HEK293T (cell line): ENCODE measurements at regions not wholly inside any gene's neighbourhood (a gene's known extent, or its start where the extent isn't known, plus 50 kb on each side); places are given as distances from the start of the nearest gene placed in this dataset.

Experiments used
- CTCF ChIA-PET: fragments of 350-600 bp; formaldehyde crosslinking; extraction: SDS; loops from one replicate; lab custom pipeline; 2021; ENCODE audit warnings: antibody characterized with exemption, inconsistent platforms; lab: Yijun Ruan, JAX
- POLR2A ChIA-PET: fragments of 350-600 bp; formaldehyde crosslinking; extraction: SDS; loops from one replicate; lab custom pipeline; 2020; ENCODE audit warnings: antibody characterized with exemption, inconsistent platforms; lab: Yijun Ruan, JAX
- DNase-seq: peaks from one replicate; pipeline ENCODE4 v3.0.0; 2012; ENCODE audit warnings: mixed read lengths; ENCODE audit errors: extremely low spot score
- ARNT ChIP-seq: fragments of 450-650 bp; IDR thresholded peaks from 2 replicates; pipeline ENCODE4 v1.6.1; 2017; ENCODE audit warnings: mild to moderate bottlenecking
- BHLHE40 ChIP-seq: fragments of 450-650 bp; IDR thresholded peaks from 2 replicates; pipeline ENCODE4 v1.6.1; 2016; ENCODE audit warnings: mild to moderate bottlenecking, moderate library complexity, borderline replicate concordance
- CTBP1 ChIP-seq: fragments of 450-650 bp; IDR thresholded peaks from 2 replicates; pipeline ENCODE4 v1.6.1; 2016; ENCODE audit warnings: borderline replicate concordance
- ELF4 ChIP-seq: fragments of 450-650 bp; IDR thresholded peaks from 2 replicates; pipeline ENCODE4 v1.6.1; 2017; ENCODE audit warnings: antibody characterized with exemption
- FOXA1 ChIP-seq: fragments of 450-650 bp; IDR thresholded peaks from 2 replicates; pipeline ENCODE4 v1.6.1; 2016; ENCODE audit warnings: mild to moderate bottlenecking
- FOXK2 ChIP-seq: fragments of 450-650 bp; IDR thresholded peaks from 2 replicates; pipeline ENCODE4 v1.6.1; 2016; ENCODE audit warnings: mild to moderate bottlenecking
- FOXM1 ChIP-seq: fragments of 450-650 bp; IDR thresholded peaks from 2 replicates; pipeline ENCODE4 v1.6.1; 2017; ENCODE audit warnings: mild to moderate bottlenecking, borderline replicate concordance
- HDGF ChIP-seq: fragments of 450-650 bp; IDR thresholded peaks from 2 replicates; pipeline ENCODE4 v1.6.1; 2017; ENCODE audit warnings: antibody characterized with exemption, borderline replicate concordance
- L3MBTL2 ChIP-seq: fragments of 450-650 bp; conservative IDR thresholded peaks from 2 replicates; pipeline ENCODE4 v1.6.1; 2016; ENCODE audit warnings: mild to moderate bottlenecking
- LEF1 ChIP-seq: fragments of 450-650 bp; IDR thresholded peaks from 2 replicates; pipeline ENCODE4 v1.6.1; 2017; ENCODE audit warnings: mild to moderate bottlenecking, borderline replicate concordance
- NFRKB ChIP-seq: fragments of 450-650 bp; IDR thresholded peaks from 2 replicates; pipeline ENCODE4 v1.6.1; 2016; ENCODE audit warnings: mild to moderate bottlenecking, moderate library complexity
- PKNOX1 ChIP-seq: fragments of 450-650 bp; IDR thresholded peaks from 2 replicates; pipeline ENCODE4 v1.6.1; 2016
- SP1 ChIP-seq: fragments of 450-650 bp; IDR thresholded peaks from 2 replicates; pipeline ENCODE4 v1.6.1; 2017
- SUZ12 ChIP-seq: fragments of 450-650 bp; IDR thresholded peaks from 2 replicates; pipeline ENCODE4 v1.6.1; 2016; ENCODE audit warnings: mild to moderate bottlenecking
- TARDBP ChIP-seq: fragments of 450-650 bp; IDR thresholded peaks from 2 replicates; pipeline ENCODE4 v1.6.1; 2016
- ZNF384 ChIP-seq: fragments of 450-650 bp; IDR thresholded peaks from 2 replicates; pipeline ENCODE4 v1.6.1; 2016

- TF ChIP-seq LEF1 (no peak), ELF4 (no peak)
- CTCF ChIA-PET: no interaction called here
- DNase-seq: no peak
- POLR2A ChIA-PET: no interaction called here
Measured at GRCh38 chr13:100860866-100861265, 186.3 kb upstream of the TMTC4 start.

- ChIA-PET POLR2A (no interaction called here), CTCF (no interaction called here)
- TF ChIP-seq SUZ12 (no peak), FOXA1 (no peak), HDGF (no peak)
- no peak for DNase-seq
Measured at GRCh38 chr13:100859861-100860260, 185.3 kb upstream of the TMTC4 start.

- ChIA-PET CTCF (no interaction called here), POLR2A (no interaction called here)
- TF ChIP-seq ELF4: no peak
- TF ChIP-seq TARDBP: no peak
- no peak for TF ChIP-seq FOXK2
- no peak for TF ChIP-seq HDGF
- no peak for TF ChIP-seq ZNF384
- no peak for TF ChIP-seq L3MBTL2
- TF ChIP-seq BHLHE40: no peak
- no peak for TF ChIP-seq PKNOX1
- TF ChIP-seq FOXA1: no peak
- no peak for TF ChIP-seq LEF1
- no peak for TF ChIP-seq FOXM1
- no peak for TF ChIP-seq SP1
- no peak for TF ChIP-seq NFRKB
- DNase-seq: no peak
Measured at GRCh38 chr13:100855151-100855550, 180.6 kb upstream of the TMTC4 start.

GRCh38 chr13:100854006-100854405 lies 179.4 kb upstream of the TMTC4 start:
- no peak for DNase-seq
- POLR2A ChIA-PET: no interaction called here
- TF ChIP-seq SP1 (no peak), BHLHE40 (no peak), FOXK2 (no peak)
- CTCF ChIA-PET: no interaction called here

GRCh38 chr13:100853434-100853833 lies 178.8 kb upstream of the TMTC4 start:
- TF ChIP-seq SUZ12: no peak
- TF ChIP-seq ELF4: no peak
- no peak for TF ChIP-seq HDGF
- TF ChIP-seq ARNT: no peak
- TF ChIP-seq SP1: no peak
- TF ChIP-seq FOXA1: no peak
- ChIA-PET POLR2A (no interaction called here), CTCF (no interaction called here)
- DNase-seq: no peak

- ChIA-PET POLR2A (no interaction called here), CTCF (no interaction called here)
- TF ChIP-seq ARNT (no peak), TARDBP (no peak), FOXM1 (no peak), ZNF384 (no peak)
- no peak for DNase-seq
Measured at GRCh38 chr13:100852146-100852545, 177.6 kb upstream of the TMTC4 start.

GRCh38 chr13:100848304-100848703 lies 173.7 kb upstream of the TMTC4 start:
- DNase-seq: no peak
- POLR2A ChIA-PET: no interaction called here
- CTCF ChIA-PET: no interaction called here
- TF ChIP-seq ZNF384: no peak
- TF ChIP-seq CTBP1: no peak
- TF ChIP-seq FOXK2: no peak
- TF ChIP-seq ARNT: no peak
- TF ChIP-seq L3MBTL2: no peak
- TF ChIP-seq ELF4: no peak
- TF ChIP-seq PKNOX1: no peak
- TF ChIP-seq SP1: no peak
- TF ChIP-seq HDGF: no peak
- TF ChIP-seq FOXA1: no peak
- no peak for TF ChIP-seq SUZ12
- TF ChIP-seq BHLHE40: no peak
- no peak for TF ChIP-seq NFRKB
- TF ChIP-seq FOXM1: no peak

- CTCF ChIA-PET: interaction anchor here (0.5 kb wide), 1 partner anchor 47 kb away, joined by 4 read pairs; no protein-coding TSS in a partner anchor
- POLR2A ChIA-PET: no interaction called here
- DNase-seq: no peak
- TF ChIP-seq ELF4: no peak
Measured at GRCh38 chr13:100845128-100845757, 170.6 kb upstream of the TMTC4 start.

GRCh38 chr13:100842136-100842535 lies 167.5 kb upstream of the TMTC4 start:
- DNase-seq: no peak
- CTCF ChIA-PET: no interaction called here
- POLR2A ChIA-PET: no interaction called here
- TF ChIP-seq L3MBTL2 (no peak), NFRKB (no peak), TARDBP (no peak), ARNT (no peak), FOXA1 (no peak), ELF4 (no peak), SP1 (no peak), HDGF (no peak), BHLHE40 (no peak), SUZ12 (no peak), FOXK2 (no peak)
